Lower lobe of right lung (tissue), 2 donors: ENCODE measurements at regions not wholly inside any gene's neighbourhood (a gene's known extent, or its start where the extent isn't known, plus 50 kb on each side); places are given as distances from the start of the nearest gene placed in this dataset.

ENCODE experiments used
- ATAC-seq, 2 donors: fragments of 200-7000 bp; cut with Tn5 transposase; one replicate each; pipeline ENCODE4 v1.9.1; 2020 to 2022; ENCODE audit warnings: mild to moderate bottlenecking in 2 of 2, moderate library complexity in 2 of 2
- DNase-seq: peaks from one replicate; pipeline ENCODE4 v3.0.0-alpha.2; 2020
- H3K27ac ChIP-seq: fragments of 200-600 bp; one replicate; pipeline ENCODE4 v1.8.0; 2022
- H3K27me3 ChIP-seq: fragments of 200-600 bp; one replicate; pipeline ENCODE4 v1.8.0; 2022; ENCODE audit warnings: low read depth
- H3K36me3 ChIP-seq: fragments of 200-600 bp; one replicate; pipeline ENCODE4 v1.8.0; 2022; ENCODE audit warnings: mild to moderate bottlenecking
- H3K4me1 ChIP-seq: fragments of 200-600 bp; one replicate; pipeline ENCODE4 v1.8.0; 2022
- H3K4me3 ChIP-seq: fragments of 200-600 bp; one replicate; pipeline ENCODE4 v1.8.0; 2022; ENCODE audit warnings: mild to moderate bottlenecking
- H3K9me3 ChIP-seq: fragments of 200-600 bp; one replicate; pipeline ENCODE4 v1.8.0; 2022
- intact Hi-C: fragments of 100-400 bp; cut with DNase I; formaldehyde crosslinking; loops from one replicate; pipeline ENCODE4 v1.11.0; 2022
- TF ChIP-seq, protein P1 (sequence below): fragments of 200-600 bp; IDR thresholded peaks from one replicate; pipeline ENCODE4 v1.8.0; 2022; ENCODE audit warnings: antibody characterized with exemption, mild to moderate bottlenecking
- donor health status: DM: no; HTN: yes; CAD: no; lungs with severe emphysema.

GRCh38 chr5:67481362-67481761 lies 284.8 kb upstream of the CD180 start:
- ATAC-seq (no peak), DNase-seq (no peak)
- TF ChIP-seq, protein P1, sequence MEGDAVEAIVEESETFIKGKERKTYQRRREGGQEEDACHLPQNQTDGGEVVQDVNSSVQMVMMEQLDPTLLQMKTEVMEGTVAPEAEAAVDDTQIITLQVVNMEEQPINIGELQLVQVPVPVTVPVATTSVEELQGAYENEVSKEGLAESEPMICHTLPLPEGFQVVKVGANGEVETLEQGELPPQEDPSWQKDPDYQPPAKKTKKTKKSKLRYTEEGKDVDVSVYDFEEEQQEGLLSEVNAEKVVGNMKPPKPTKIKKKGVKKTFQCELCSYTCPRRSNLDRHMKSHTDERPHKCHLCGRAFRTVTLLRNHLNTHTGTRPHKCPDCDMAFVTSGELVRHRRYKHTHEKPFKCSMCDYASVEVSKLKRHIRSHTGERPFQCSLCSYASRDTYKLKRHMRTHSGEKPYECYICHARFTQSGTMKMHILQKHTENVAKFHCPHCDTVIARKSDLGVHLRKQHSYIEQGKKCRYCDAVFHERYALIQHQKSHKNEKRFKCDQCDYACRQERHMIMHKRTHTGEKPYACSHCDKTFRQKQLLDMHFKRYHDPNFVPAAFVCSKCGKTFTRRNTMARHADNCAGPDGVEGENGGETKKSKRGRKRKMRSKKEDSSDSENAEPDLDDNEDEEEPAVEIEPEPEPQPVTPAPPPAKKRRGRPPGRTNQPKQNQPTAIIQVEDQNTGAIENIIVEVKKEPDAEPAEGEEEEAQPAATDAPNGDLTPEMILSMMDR = no peak
- H3K4me3 ChIP-seq = no peak overlapping the region
- no peaks in the 10 kb centered on the region for H3K27me3 ChIP-seq
- no peaks in the 10 kb centered on the region for H3K4me1 ChIP-seq
- intact Hi-C loops = no loop called here
- no peaks in the 10 kb centered on the region for H3K36me3 ChIP-seq
- H3K27ac ChIP-seq = no peak overlapping the region
- no peaks in the 10 kb centered on the region for H3K9me3 ChIP-seq

DNA sequence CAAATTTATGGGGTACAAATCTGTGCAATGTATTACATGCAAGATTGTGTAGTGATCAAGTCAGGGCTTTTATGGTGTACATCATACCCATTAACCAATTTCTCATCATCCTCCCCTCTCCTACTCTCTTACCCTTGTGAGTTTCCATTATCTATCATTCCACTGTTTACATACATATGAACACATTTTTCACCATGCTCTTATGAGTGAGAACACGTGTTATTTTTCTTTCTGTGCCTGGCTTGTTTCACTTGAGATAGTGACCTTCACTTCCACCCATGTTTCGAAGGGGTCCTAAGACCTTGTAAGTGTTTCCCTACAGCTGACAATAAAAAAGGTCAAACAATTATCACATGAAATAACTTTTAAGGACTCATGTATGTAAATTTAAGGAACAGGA lies 281.7 kb upstream of the CD180 start:
- ATAC-seq (no peak), DNase-seq (no peak)
- no peak overlapping the region for H3K27ac ChIP-seq
- no peaks in the 10 kb centered on the region for H3K9me3 ChIP-seq
- no peaks in the 10 kb centered on the region for H3K4me1 ChIP-seq
- no peak overlapping the region for H3K4me3 ChIP-seq
- intact Hi-C loops = no loop called here
- TF ChIP-seq, protein P1 = no peak
- no peaks in the 10 kb centered on the region for H3K36me3 ChIP-seq
- H3K27me3 ChIP-seq = no peaks in the 10 kb centered on the region

DNA sequence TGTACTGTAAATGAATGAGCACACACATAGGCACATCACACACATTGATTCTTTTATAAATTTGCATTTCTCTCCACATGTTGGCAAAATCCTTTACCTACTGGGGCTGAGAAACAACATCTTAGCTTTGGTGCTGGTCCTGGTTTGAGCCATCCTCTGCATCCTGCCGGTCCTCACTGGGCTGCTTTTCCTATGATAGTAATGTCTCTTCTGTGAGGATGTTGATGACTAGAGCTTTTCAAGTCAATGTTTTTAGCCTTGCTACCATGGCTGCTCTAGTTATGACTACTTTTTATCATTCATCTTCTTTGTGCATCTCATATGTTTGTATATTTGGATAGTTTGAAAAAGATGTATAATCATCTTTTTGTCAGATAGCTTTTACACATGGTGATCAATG lies 280.4 kb upstream of the CD180 start:
- TF ChIP-seq, protein P1 = no peak
- intact Hi-C loops = no loop called here
- no peaks in the 10 kb centered on the region for H3K36me3 ChIP-seq
- no peak overlapping the region for H3K4me3 ChIP-seq
- no peaks in the 10 kb centered on the region for H3K9me3 ChIP-seq
- no peak overlapping the region for H3K27ac ChIP-seq
- H3K27me3 ChIP-seq = no peaks in the 10 kb centered on the region
- DNase-seq = no peak
- no peak for ATAC-seq
- no peaks in the 10 kb centered on the region for H3K4me1 ChIP-seq

GRCh38 chr5:67476531-67476930 lies 279.9 kb upstream of the CD180 start:
- H3K4me3 ChIP-seq = no peak overlapping the region
- intact Hi-C loops = no loop called here
- TF ChIP-seq, protein P1 = no peak
- DNase-seq = no peak
- H3K27ac ChIP-seq = peak overlapping the region; percentile 42
- no peaks in the 10 kb centered on the region for H3K36me3 ChIP-seq
- H3K27me3 ChIP-seq = no peaks in the 10 kb centered on the region
- H3K4me1 ChIP-seq = no peaks in the 10 kb centered on the region
- no peaks in the 10 kb centered on the region for H3K9me3 ChIP-seq
- ATAC-seq = peak in 1 of 2 donors; percentile 55

DNA sequence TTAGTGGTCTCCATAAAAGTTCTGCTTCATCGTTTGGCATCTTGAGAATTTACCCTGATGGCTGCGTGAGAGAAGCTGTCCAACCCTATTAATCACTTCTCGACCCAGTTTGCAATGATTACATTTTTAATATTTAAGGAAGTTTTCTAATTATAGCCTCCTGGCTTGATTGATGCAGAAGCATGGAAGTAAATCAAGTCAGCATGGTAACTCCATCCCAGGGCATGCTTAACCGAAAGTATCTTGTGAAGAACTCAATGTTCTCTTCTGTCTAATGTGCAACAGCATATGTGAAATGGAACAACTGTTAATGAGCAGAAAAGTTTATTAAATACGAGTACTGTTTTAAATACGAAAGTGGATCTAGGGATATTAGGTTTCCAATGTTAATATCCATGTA lies 278.9 kb upstream of the CD180 start:
- H3K4me1 ChIP-seq = no peaks in the 10 kb centered on the region
- no peaks in the 10 kb centered on the region for H3K9me3 ChIP-seq
- no peak overlapping the region for H3K4me3 ChIP-seq
- H3K27ac ChIP-seq = peak overlapping the region; percentile 42
- no peaks in the 10 kb centered on the region for H3K36me3 ChIP-seq
- ATAC-seq = no peak
- TF ChIP-seq, protein P1 = no peak
- intact Hi-C loops = no loop called here
- no peak for DNase-seq
- no peaks in the 10 kb centered on the region for H3K27me3 ChIP-seq
